Endothelial cell of umbilical vein (primary cell): ENCODE measurements at regions not wholly inside any gene's neighbourhood (a gene's known extent, or its start where the extent isn't known, plus 50 kb on each side); places are given as distances from the start of the nearest gene placed in this dataset.

Source experiments
- CTCF ChIP-seq, 2 donors: IDR thresholded peaks; 1 replicate in 1 of 2; 2 replicates in 1 of 2; pipeline ENCODE4 v1.5.1; 2011; ENCODE audit warnings: low read length in 2 of 2, mild to moderate bottlenecking in 2 of 2, moderate library complexity in 2 of 2, control low read depth in 1 of 2, inconsistent platforms in 1 of 2, low read depth in 1 of 2; ENCODE audit not compliant: insufficient read depth in 1 of 2; ENCODE audit errors: extremely low read depth in 1 of 2
- EZH2 ChIP-seq: IDR thresholded peaks from 2 replicates; pipeline ENCODE4 v1.6.1; 2012; ENCODE audit warnings: borderline replicate concordance, low read depth, mild to moderate bottlenecking, moderate library complexity, low read length, inconsistent platforms; ENCODE audit not compliant: severe bottlenecking
- JUN ChIP-seq: IDR thresholded peaks from 2 replicates; pipeline ENCODE4 v1.6.1; 2011; ENCODE audit warnings: borderline replicate concordance, low read depth; ENCODE audit not compliant: insufficient read length, insufficient read depth
- POLR2A ChIP-seq: IDR thresholded peaks from 2 replicates; pipeline ENCODE4 v1.6.1; 2012; ENCODE audit warnings: low read depth, mild to moderate bottlenecking, control low read depth, low read length

- TF ChIP-seq JUN (no peak), POLR2A (no peak), CTCF (IDR thresholded peaks at IDR 0.05; ENCODE audit: extremely low read depth in 1 of 2, insufficient read depth in 1 of 2, low read depth in 1 of 2, low read length in 2 of 2) (no peak), EZH2 (no peak)
Observed at GRCh38 chr3:44175070-44175469, 66.6 kb upstream of the TOPAZ1 start.
